Heart left ventricle (tissue), 13 donors: ENCODE measurements at regions not wholly inside any gene's neighbourhood (a gene's known extent, or its start where the extent isn't known, plus 50 kb on each side); places are given as distances from the start of the nearest gene placed in this dataset.

ENCODE experiments used
- CTCF ChIP-seq, 12 donors: fragments of 200-600 bp; sonication (generic) in 4 of 12; IDR thresholded peaks; one replicate each; pipeline versions ENCODE4 v1.5.0 to v1.8.0; 2018 to 2022; ENCODE audit warnings: antibody characterized with exemption in 12 of 12, mild to moderate bottlenecking in 5 of 12
- POLR2A ChIP-seq, 2 donors: fragments of 450-650 bp; IDR thresholded peaks; one replicate each; pipeline ENCODE4 v1.6.1; 2017; ENCODE audit warnings: antibody characterized with exemption in 2 of 2, mild to moderate bottlenecking in 2 of 2, moderate library complexity in 2 of 2
- donor health status: ischemic (EF 13 %, LVEDD 7.1; RV severe dilation, severe dysfunction).
- donor health status: DM: no; HTN: yes; CAD: no.
- donor health status: DM: no; HTN: no; CAD: no.
- donor health status: ischemic (EF 25% LVEDD 6.9; RV normal size, moderate dysfunction).
- donor health status: ischemic (EF 25% LVEDD 5.7; RV mildly dilated, moderate dysfunction).
- donor health status: ischemic (EF 35%, LVEDD 5.7; RV mildly dilated, moderate dysfunction).
- donor health status: nonischemic (EF 11% LVEDD 7.7; RV severe dilation, severe dysfunction).
- donor health status: DM: yes; HTN: yes; CAD: no.
- donor health status: PGD.
- donor health status: ischemic (EF 29% LVEDD 5.4; RV normal size, mild dysfunction).
- donor health status: nonischemic (EF 23%, LVEDD 6.1; RV moderate dilation, normal function).

DNA sequence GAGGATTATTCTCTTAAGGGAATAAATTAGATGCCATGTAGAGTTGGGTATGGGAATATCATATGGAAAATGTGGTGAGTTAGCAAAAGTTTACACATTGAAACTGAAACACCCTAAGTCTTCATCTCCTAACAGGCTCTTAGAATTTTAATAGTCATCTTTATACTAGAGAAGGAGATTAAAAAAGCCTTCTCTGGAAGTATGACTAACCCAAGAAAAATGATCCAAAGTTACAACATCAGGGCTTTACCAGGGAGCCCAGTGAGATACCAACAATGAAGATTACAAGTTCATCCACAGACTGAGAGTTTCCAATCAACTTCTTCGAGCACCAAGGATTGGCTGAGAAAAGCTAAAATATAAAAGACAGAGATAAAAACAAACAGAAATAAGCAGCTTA lies 70.0 kb upstream of the KIAA0040 start:
- no peak for TF ChIP-seq CTCF (IDR thresholded peaks at IDR 0.05)
- no peak for TF ChIP-seq POLR2A (IDR thresholded peaks at IDR 0.05)
